Transverse colon (tissue), 3 donors: ENCODE measurements at regions not wholly inside any gene's neighbourhood (a gene's known extent, or its start where the extent isn't known, plus 50 kb on each side); places are given as distances from the start of the nearest gene placed in this dataset.

Experiments
- CTCF ChIP-seq, 5 experiments: fragments of 200-600 bp in 3 of 5; fragments of 450-650 bp in 2 of 5; sonication (generic) in 3 of 5; IDR thresholded peaks; 1 replicate in 2 of 5; 2 replicates in 3 of 5; pipeline ENCODE4 v1.5.1; 2016 to 2017; ENCODE audit warnings: antibody characterized with exemption in 5 of 5, inconsistent platforms in 3 of 5, mild to moderate bottlenecking in 2 of 5, moderate library complexity in 1 of 5
- EP300 ChIP-seq: sonication (generic); formaldehyde crosslinking; IDR thresholded peaks from one replicate; pipeline ENCODE4 v1.6.1; 2017; ENCODE audit warnings: antibody characterized with exemption, low read depth

- TF ChIP-seq CTCF (IDR thresholded peaks at IDR 0.05) (no peak), EP300 (no peak)
These were observed 65.9 kb upstream of the C5orf46 start for GRCh38 chr5:147972076-147972840.
